IPS DF 4.7 (cell line): ENCODE measurements at regions not wholly inside any gene's neighbourhood (a gene's known extent, or its start where the extent isn't known, plus 50 kb on each side); places are given as distances from the start of the nearest gene placed in this dataset.

ENCODE experiments used
- DNase-seq: peaks from one replicate; pipeline ENCODE4 v3.0.0-alpha.2; 2013; ENCODE audit warnings: low spot score; ENCODE audit errors: extremely low read depth

GRCh38 chr2:106978647-106979046 is 92.7 kb upstream of the ST6GAL2 start:
- no peak for DNase-seq

DNA sequence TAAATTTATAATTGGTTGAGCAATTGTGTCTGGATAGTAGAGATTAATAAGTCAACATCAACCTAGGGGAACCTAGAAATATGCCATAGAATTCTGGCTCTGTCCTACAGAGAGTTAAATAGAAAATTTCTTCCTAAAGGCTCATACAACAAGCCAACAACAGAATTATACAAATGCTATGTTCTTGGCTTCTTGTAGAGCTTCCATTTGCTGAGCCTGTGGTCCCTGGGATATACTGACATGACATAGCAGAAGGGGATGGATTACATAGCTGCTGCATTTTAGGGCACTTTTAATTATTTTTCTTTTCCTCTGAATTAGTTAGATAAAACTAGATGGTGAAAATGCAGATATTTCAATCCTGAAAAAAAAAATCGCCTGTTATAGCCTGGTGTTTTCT is 95.5 kb upstream of the ST6GAL2 start:
- DNase-seq: no peak

DNA sequence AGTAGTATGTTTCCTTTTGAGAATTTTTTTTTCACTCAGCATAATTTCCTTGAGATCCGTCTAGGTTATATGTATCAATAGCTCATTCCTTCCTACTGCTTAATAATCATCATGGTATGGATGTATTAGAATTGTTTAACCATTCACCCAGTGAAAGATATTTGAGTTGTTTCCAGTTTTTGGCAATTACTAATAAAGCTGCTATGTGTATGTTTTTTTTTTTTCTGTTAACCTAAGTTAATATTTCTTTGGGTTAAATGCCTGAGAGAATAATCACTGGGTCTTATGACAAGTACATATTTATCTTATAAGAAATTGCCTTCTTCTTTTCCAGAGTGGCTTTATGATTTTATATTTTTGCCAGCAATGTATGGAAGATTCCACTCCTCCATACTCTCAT is 96.4 kb upstream of the ST6GAL2 start:
- no peak for DNase-seq

DNA sequence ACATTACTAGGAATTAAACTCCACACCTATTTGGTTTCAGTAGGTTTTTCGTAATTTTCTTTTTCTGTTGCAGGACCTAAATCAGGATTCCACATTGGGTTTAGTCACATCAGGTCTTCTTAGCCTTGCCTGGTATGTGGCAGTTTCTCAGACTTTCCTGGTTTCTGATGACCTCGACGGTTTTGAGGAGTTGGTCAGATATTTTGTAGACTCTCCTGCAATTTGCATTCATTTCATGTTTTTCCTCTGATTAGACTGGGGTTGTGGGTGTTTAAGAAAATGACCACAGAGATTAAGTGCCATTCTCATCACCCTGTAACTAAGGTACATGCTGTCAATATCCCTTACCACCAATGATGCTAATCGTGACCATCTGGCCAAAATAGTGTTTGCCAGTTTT is 97.3 kb upstream of the ST6GAL2 start:
- no peak for DNase-seq

GRCh38 chr2:106988361-106988760 is 102.4 kb upstream of the ST6GAL2 start:
- no peak for DNase-seq

- no peak for DNase-seq
Measured at GRCh38 chr2:106990297-106990696, 104.3 kb upstream of the ST6GAL2 start.

DNA sequence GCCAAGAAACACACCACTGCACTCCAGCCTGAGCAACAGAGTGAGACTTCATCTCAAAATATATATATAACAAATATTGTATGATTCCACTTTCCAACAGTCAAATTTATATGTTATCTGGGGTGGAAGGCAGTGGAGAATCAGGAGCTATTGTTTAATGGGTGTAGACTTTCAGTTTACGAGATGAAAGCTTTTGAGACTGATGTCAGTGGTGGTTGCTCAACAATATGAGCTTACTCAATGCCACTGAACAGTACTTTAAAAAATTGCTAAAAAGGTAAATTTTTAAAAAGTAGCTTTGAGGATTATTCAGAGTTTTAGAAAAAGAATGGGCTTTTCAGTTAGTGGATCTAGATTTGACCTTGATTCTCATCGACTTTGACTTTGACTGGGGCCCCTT is 105.9 kb upstream of the ST6GAL2 start:
- no peak for DNase-seq

DNA sequence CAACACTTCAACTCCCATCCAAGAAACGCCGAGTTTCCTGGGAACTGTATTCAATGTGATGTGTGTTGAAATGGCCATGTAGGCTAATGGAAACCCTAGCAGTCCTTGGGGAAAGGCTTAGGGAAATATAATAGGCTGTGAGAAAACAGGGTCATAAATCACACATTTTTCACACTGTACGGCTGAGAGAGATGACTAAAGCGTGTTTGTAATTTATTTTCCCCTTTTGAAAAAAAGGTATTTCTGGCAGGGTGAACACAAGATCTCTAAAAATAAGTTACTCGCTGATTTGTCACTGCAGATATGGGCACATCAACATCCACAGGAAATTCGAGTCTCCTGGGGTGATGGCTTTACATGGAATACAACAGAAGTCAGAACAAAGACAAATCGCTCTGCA is 109.6 kb upstream of the ST6GAL2 start:
- no peak for DNase-seq

DNA sequence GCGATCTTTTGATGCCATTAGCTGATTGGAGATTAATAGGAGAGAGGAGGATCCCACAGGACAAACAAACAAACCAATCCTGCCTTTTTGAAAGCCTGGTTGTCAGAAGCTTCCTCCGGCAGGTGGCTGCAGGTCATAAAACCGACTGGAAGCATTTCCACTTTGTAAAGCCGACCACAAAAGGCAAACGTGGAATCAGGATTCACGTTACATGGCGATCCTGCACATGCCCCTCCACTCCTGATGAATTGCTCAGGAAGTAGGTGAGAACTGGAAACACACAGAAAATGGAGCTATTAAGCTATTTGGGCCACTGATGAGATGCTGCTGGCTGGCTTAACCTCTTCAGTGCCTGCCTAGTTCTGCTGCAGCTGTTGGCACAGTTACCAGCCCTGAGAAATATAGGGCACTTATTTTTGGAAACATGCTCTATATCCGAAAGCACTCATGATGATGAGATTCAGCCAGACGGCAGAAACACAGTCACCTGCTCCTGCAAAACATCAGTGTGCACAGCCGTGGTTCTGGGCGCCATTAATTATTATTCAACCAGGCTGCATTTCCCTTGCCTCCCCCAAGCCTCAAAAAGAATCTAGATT is 110.3 kb upstream of the ST6GAL2 start:
- no peak for DNase-seq

DNA sequence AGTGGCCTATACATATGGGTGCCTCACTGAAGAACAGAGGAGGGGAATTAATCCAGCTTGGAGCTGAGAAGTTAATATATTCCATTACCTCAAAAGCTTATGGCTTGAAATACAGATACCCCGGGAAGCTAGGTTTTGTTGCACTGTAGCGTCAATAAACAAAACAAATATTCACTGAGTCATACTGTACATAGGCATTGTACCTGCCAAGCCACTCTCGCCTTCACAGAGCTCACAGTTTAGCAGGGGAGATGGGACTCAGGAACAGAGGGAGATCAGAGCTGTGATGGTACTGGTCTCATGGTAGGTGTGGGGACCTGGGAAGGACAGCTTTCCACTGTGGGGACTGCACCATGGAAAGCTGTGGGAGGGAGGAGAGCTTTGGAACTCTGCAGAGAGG is 111.2 kb upstream of the ST6GAL2 start:
- DNase-seq: no peak

DNA sequence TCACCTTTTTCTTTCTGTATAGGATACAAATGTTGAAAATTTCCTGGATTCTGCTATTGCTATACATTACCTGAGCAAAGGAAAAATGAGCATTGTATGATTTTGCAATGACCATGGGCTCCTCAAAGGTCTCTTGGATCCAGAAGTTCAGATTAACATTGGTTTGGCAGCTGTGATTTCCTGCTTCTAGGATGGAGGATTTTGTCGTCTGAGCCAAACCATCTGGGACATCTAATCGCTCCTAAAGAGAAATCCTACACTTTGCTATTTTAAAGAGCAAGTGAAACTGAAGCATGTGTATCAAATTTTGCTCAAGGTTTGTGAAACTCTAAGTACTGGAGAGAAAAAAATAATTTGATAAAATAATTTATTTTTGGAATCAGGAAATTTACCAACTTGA is 115.1 kb upstream of the ST6GAL2 start:
- no peak for DNase-seq

GRCh38 chr2:107001551-107001950 is 115.6 kb upstream of the ST6GAL2 start:
- no peak for DNase-seq

DNA sequence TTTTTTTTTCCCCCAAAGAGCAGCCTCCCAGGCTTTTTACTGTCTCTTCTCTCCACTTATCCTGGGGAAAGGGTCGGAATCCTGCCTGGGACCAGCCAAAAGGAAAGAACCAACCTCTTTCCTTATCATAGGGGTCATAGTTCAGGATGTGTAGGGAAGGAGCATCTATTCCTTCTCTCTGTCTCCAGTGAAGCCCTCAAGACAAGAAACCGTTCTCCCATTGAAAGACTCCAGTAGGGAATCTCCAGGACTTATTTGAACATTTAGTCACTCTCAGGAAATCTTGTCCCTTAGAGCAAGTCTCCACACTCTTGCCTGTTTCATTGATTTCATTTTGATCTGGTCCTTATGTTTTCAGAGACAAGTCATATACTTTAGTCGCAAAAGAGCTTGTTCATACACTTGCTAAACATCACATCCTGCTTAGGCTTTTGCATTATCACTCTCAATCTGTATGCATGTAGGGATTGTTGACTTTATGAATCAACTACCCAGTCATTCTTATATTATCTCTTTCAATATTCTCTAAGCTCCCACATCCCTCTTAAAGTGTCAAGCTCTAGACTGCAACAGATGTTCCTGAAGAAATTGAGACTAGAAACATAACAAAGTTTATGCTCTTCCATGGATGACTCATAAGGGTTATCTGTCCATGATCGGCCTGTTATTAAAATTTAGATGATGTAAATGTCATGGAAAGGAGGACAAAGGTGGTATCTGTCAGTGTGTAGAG is 116.2 kb upstream of the ST6GAL2 start:
- DNase-seq: no peak

GRCh38 chr2:107002735-107003134 is 116.8 kb upstream of the ST6GAL2 start:
- DNase-seq: no peak

GRCh38 chr2:107005853-107006252 is 119.9 kb upstream of the ST6GAL2 start:
- DNase-seq: no peak

- DNase-seq: no peak
Measured at GRCh38 chr2:107006836-107007235, 120.9 kb upstream of the ST6GAL2 start.

DNA sequence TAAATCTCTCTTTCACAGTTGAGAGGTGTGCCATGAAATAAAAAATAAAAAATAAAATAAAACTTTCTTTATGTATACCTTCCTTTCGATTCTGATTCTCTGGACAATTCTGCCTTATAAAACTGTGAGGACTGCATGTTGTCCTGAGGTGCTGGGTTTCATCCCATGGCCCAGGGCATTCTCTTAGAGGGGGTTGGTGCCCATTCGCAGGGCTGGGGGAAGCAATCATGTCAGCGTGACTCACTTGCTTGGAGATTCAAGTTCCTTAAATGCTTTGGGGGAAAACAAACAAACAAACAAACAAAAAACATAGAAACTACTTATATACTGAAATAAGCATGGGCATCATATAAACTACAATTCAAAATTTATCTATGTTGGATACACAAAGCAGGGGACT is 122.0 kb upstream of the ST6GAL2 start:
- DNase-seq: no peak

DNA sequence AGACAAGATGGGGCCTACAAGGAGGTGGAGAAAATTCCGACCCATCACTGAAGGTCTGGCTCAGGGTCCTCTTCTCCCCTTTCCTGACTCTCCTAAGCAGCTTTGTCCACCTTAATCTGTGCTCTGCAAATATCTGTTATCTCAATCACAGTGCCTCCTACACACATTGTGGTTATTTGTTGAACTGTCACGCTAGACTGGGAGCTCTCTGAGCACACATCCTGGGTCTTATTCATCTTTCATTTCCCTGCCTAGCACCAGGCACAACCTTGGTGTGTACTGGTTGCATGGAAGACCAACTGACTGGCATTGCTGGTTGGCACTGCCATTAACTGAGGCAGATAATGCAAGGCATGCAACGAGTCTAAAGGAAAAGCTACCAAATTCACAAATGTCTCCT is 122.9 kb upstream of the ST6GAL2 start:
- no peak for DNase-seq

DNA sequence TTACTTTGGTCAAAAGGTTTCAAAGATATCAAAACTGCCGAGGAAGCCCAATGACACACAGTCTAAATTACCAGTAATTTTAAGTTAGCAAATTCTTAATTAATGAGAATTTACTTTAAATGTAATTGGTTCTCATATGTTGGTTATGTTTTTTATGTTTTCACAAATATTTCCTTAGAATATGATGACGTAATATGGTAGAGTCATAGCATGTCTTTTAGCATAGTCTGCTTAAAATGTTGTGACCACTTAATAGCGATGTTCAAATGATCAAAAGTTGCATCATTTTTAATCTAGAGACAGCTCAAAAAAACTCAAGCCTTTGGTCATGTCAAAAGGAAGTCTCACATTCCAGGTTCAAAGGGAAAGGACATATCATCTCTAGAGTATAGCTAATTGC is 123.3 kb upstream of the ST6GAL2 start:
- no peak for DNase-seq

GRCh38 chr2:107012714-107013306 is 126.8 kb upstream of the ST6GAL2 start:
- DNase-seq: no peak

GRCh38 chr2:107013884-107014283 is 127.9 kb upstream of the ST6GAL2 start:
- DNase-seq: no peak

DNA sequence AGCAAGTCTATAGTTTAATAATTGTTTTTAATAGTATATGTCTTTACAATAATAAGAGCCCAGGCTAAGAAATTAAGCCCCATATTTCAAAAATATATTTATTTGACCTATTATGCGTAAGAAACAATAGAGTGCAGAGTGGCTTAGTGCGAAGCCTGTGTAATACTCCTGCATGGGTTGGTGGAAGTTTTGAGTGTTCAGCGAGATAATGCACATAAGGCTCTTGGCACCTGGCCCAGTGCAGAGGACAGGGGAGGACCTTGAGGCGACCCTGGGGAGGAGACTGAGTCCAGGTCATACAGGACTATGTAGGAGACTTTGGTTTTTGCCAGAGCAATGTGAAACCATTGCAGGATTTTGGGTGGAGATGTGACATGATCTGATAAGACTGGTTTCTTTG is 132.4 kb upstream of the ST6GAL2 start:
- no peak for DNase-seq

DNA sequence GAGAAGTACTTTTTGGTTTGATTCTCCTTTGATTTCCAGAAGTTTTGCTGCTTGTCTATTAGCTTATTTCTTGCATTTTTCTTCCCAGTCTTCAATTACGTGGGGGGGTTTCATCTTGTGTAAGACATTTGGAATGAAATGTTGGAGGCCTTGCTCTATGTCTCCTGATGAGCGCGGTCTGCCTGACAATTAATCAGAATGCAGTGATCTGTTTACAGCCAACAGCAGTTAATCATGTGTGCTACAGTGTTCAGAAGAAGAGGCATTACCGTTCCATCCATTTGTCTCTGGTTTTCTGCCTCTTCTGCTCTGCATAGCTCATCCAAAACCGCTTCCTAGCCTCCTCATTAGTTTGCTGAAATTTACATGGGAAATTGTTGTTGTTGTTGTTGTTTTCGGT is 134.4 kb upstream of the ST6GAL2 start:
- no peak for DNase-seq
